ENCODE measurements at regions not wholly inside any gene's neighbourhood (a gene's known extent, or its start where the extent isn't known, plus 50 kb on each side); places are given as distances from the start of the nearest gene placed in this dataset.

GRCh38 chr13:21932578-21932977 lies 261.7 kb downstream of the FGF9 start:
- Mint-ChIP-seq H3K27ac (no peak overlapping the region), H3K4me3 (no peak overlapping the region), H3K27me3 (ENCODE audit: low read depth) (no peaks in the 10 kb centered on the region), H3K36me3 (ENCODE audit: low read depth) (no peaks in the 10 kb centered on the region), H3K4me1 (ENCODE audit: low read depth) (no peaks in the 10 kb centered on the region), H3K9me3 (peaks cover 4% of the 10 kb centered on the region)

DNA sequence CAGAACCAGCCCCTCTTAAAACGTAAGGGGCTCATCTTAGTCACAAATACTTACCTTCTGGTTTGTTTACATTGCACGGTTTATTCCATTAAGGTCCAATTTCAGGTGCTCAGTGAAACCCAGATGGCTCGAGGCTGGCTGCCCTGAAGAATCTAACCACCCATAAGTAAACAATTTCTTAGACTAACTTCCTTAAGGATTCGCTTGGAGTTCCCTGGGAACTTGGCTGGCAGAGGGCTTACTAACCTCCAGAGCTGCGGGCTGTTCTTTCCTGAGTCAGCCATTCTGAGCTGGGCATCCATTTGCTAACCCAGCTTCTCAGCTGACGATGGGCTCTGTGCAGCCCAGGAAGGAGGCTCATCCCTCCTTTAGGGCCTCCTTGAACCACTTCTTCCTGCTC lies 262.1 kb downstream of the FGF9 start:
- Mint-ChIP-seq H3K4me1 (ENCODE audit: low read depth) (no peaks in the 10 kb centered on the region), H3K27me3 (ENCODE audit: low read depth) (no peaks in the 10 kb centered on the region), H3K36me3 (ENCODE audit: low read depth) (no peaks in the 10 kb centered on the region), H3K4me3 (no peak overlapping the region), H3K9me3 (peaks cover 4% of the 10 kb centered on the region), H3K27ac (no peak overlapping the region)

- H3K9me3 Mint-ChIP-seq, result peaks cover 4% of the 10 kb centered on the region
- H3K4me3 Mint-ChIP-seq, result no peak overlapping the region
- H3K36me3 Mint-ChIP-seq (ENCODE audit: low read depth), result no peaks in the 10 kb centered on the region
These were observed 263.4 kb downstream of the FGF9 start for GRCh38 chr13:21934284-21934683.

GRCh38 chr13:21936674-21937073 lies 265.8 kb downstream of the FGF9 start:
- Mint-ChIP-seq H3K4me1 (ENCODE audit: low read depth) (no peaks in the 10 kb centered on the region), H3K27ac (no peak overlapping the region), H3K4me3 (no peak overlapping the region), H3K9me3 (peaks cover 4% of the 10 kb centered on the region), H3K36me3 (ENCODE audit: low read depth) (no peaks in the 10 kb centered on the region), H3K27me3 (ENCODE audit: low read depth) (no peaks in the 10 kb centered on the region)

More at GRCh38 chr13:21934284-21934683, 263.4 kb downstream of the FGF9 start:
- H3K27ac Mint-ChIP-seq, result no peak overlapping the region
- H3K27me3 Mint-ChIP-seq (ENCODE audit: low read depth), result no peaks in the 10 kb centered on the region
- no peaks in the 10 kb centered on the region for H3K4me1 Mint-ChIP-seq (ENCODE audit: low read depth)

DNA sequence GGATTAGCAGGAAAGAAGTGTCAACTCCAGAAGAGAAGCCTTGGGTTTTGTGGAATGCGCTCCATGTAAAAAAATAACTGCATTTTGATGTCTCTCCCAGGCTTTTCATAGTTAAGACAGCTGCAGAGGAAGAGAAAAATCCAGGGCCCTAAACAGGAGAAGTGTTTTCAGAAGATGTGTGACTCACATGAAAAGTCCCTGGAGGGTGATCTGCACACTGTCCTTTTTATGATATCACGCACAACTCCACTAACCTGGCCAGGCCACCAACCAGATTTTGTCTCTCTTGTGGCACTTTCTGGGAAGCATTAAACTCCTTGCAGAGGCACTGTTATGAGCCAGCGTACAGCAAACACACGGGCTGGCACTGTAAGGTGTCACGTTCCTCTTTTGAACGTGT lies 267.3 kb downstream of the FGF9 start:
- Mint-ChIP-seq H3K4me1 (ENCODE audit: low read depth) (no peaks in the 10 kb centered on the region), H3K27ac (no peak overlapping the region), H3K9me3 (peaks cover 4% of the 10 kb centered on the region), H3K27me3 (ENCODE audit: low read depth) (no peaks in the 10 kb centered on the region), H3K4me3 (no peak overlapping the region), H3K36me3 (ENCODE audit: low read depth) (no peaks in the 10 kb centered on the region)

- H3K27me3 Mint-ChIP-seq (ENCODE audit: low read depth), result no peaks in the 10 kb centered on the region
- H3K4me3 Mint-ChIP-seq, result no peak overlapping the region
- H3K36me3 Mint-ChIP-seq (ENCODE audit: low read depth), result no peaks in the 10 kb centered on the region
- no peak overlapping the region for H3K27ac Mint-ChIP-seq
- no peaks in the 10 kb centered on the region for H3K4me1 Mint-ChIP-seq (ENCODE audit: low read depth)
- H3K9me3 Mint-ChIP-seq, result peaks cover 4% of the 10 kb centered on the region
These were observed 267.8 kb downstream of the FGF9 start for GRCh38 chr13:21938636-21939035.

DNA sequence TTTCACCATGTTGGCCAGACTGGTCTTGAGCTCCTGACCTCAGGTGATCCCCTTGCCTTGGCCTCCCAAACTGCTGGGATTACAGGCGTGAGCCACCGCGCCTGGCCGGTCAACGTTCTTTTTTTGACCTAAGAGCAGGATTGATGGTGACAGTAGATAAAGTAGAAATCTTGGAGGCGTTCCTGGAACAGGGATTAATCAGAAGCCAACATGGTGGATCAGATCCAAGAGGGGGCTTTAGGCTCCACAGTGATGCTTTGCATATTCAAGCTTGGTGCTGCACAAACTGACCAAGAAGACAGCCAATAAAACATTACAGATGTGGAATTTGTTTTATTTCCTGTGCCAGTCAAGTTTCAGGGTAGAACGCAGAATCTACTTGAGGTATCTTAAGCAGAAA lies 271.2 kb downstream of the FGF9 start:
- Mint-ChIP-seq H3K36me3 (ENCODE audit: low read depth) (no peaks in the 10 kb centered on the region), H3K27ac (no peak overlapping the region), H3K9me3 (peaks cover 26% of the 10 kb centered on the region), H3K4me3 (no peak overlapping the region), H3K27me3 (ENCODE audit: low read depth) (no peaks in the 10 kb centered on the region), H3K4me1 (ENCODE audit: low read depth) (no peaks in the 10 kb centered on the region)

DNA sequence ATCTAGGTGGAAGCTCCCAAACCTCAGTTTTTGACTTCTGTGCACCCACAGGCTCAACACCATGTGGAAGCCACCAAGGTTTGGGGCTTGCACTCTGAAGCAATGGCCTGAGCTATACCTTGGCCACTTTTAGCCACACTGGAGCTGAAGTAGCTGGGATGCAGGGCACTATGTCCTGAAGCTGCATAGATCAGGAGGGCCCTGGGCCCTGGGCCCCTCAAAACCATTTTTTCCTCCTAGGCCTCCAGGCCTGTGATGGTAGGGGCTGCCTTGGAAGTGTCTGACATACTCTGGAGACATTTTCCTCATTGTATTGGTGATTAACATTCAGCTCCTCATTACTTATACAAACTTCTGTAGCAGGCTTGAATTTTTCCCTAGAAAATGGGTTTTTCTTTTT lies 273.7 kb downstream of the FGF9 start:
- no peak overlapping the region for H3K27ac Mint-ChIP-seq
- H3K27me3 Mint-ChIP-seq (ENCODE audit: low read depth), result no peaks in the 10 kb centered on the region
- H3K4me1 Mint-ChIP-seq (ENCODE audit: low read depth), result no peaks in the 10 kb centered on the region
- peaks cover 26% of the 10 kb centered on the region for H3K9me3 Mint-ChIP-seq
- H3K36me3 Mint-ChIP-seq (ENCODE audit: low read depth), result no peaks in the 10 kb centered on the region
- no peak overlapping the region for H3K4me3 Mint-ChIP-seq

GRCh38 chr13:21945195-21945594 lies 274.3 kb downstream of the FGF9 start:
- Mint-ChIP-seq H3K9me3 (peaks cover 26% of the 10 kb centered on the region), H3K4me3 (no peak overlapping the region), H3K36me3 (ENCODE audit: low read depth) (no peaks in the 10 kb centered on the region), H3K4me1 (ENCODE audit: low read depth) (no peaks in the 10 kb centered on the region), H3K27me3 (ENCODE audit: low read depth) (no peaks in the 10 kb centered on the region), H3K27ac (no peak overlapping the region)

DNA sequence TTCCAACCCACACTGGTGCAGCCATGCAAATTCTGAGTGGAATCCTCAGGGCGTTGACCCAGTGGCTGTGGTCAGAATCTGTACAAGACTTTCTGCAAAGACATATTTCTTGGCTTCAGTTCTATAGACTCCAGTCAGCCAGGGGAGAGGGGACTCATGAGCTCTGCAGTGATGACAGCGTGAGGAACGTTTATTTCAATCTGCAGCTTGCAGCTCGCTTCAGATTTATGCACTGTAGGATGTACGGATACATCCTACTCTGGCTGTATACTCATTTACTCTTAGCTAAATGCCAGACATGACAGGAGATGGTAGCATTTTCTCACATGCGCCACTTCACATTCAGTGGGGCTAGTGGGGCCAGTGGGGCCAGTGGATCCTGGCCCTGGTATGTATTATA lies 276.1 kb downstream of the FGF9 start:
- no peaks in the 10 kb centered on the region for H3K36me3 Mint-ChIP-seq (ENCODE audit: low read depth)
- H3K27ac Mint-ChIP-seq, result no peak overlapping the region
- no peaks in the 10 kb centered on the region for H3K27me3 Mint-ChIP-seq (ENCODE audit: low read depth)
- H3K9me3 Mint-ChIP-seq, result peaks cover 26% of the 10 kb centered on the region
- H3K4me3 Mint-ChIP-seq, result no peak overlapping the region
- no peaks in the 10 kb centered on the region for H3K4me1 Mint-ChIP-seq (ENCODE audit: low read depth)

GRCh38 chr13:21948769-21949474 lies 278.0 kb downstream of the FGF9 start:
- Mint-ChIP-seq H3K4me3 (no peak overlapping the region), H3K36me3 (ENCODE audit: low read depth) (no peaks in the 10 kb centered on the region), H3K9me3 (peaks cover 24% of the 10 kb centered on the region), H3K27me3 (ENCODE audit: low read depth) (no peaks in the 10 kb centered on the region), H3K4me1 (ENCODE audit: low read depth) (no peaks in the 10 kb centered on the region), H3K27ac (no peak overlapping the region)

DNA sequence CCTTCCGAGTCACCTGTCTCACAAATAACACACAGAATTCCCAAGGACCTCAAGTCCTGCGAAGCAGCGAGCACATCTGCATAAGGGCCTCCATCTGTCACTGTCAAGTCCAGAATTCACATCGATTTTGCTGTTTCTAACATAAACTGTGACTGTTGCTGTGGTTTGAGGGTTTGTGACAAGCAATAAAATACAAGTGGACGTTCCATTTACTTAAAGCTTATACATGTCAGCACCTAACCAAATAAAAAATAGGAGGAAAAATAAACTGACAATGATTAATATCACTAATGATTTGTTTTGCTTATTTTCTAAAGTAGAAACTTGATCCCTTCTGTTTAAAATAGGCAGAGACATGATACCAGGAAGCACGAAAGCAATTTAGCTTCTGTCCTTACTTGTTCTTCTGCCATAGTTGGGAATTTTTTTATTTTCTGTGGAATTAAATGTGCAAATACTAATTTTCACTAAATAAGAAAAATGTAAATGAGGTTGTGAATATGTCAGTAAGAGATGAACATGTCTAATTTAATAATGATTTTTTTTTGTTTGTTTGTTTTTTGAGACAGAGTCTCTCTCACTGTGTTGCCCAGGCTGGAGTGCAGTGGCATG lies 279.1 kb downstream of the FGF9 start:
- no peaks in the 10 kb centered on the region for H3K36me3 Mint-ChIP-seq (ENCODE audit: low read depth)

GRCh38 chr13:21956666-21957065 lies 285.8 kb downstream of the FGF9 start:
- H3K27ac Mint-ChIP-seq, result no peak overlapping the region
- no peaks in the 10 kb centered on the region for H3K4me1 Mint-ChIP-seq (ENCODE audit: low read depth)
- no peaks in the 10 kb centered on the region for H3K27me3 Mint-ChIP-seq (ENCODE audit: low read depth)
- H3K4me3 Mint-ChIP-seq, result no peak overlapping the region
- no peaks in the 10 kb centered on the region for H3K36me3 Mint-ChIP-seq (ENCODE audit: low read depth)
- peaks cover 28% of the 10 kb centered on the region for H3K9me3 Mint-ChIP-seq

More for the DNA sequence above, 279.1 kb downstream of the FGF9 start:
- Mint-ChIP-seq H3K27me3 (ENCODE audit: low read depth) (no peaks in the 10 kb centered on the region), H3K9me3 (peaks cover 14% of the 10 kb centered on the region), H3K4me1 (ENCODE audit: low read depth) (no peaks in the 10 kb centered on the region), H3K27ac (no peak overlapping the region), H3K4me3 (no peak overlapping the region)

DNA sequence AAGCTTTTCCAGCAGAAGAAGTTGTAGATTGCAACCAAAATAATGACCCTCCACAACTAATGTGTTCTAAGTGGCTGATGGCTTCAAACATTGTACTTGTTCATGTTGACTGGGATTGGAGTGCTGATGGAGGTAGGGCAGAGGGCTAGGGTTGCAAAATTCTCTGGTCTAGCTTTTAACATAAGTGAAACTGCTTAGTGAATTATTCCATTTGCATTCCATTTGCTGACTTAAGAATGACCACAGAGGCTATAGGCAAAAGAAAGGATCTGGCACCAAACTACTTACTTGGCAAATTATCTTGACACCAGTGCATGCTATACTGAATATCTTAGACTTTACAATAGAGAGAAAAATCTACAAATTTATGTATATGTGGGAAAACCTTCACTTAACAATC lies 287.0 kb downstream of the FGF9 start:
- Mint-ChIP-seq H3K27ac (no peak overlapping the region), H3K9me3 (peaks cover 32% of the 10 kb centered on the region), H3K36me3 (ENCODE audit: low read depth) (no peaks in the 10 kb centered on the region), H3K27me3 (ENCODE audit: low read depth) (no peaks in the 10 kb centered on the region), H3K4me1 (ENCODE audit: low read depth) (no peaks in the 10 kb centered on the region), H3K4me3 (no peak overlapping the region)

GRCh38 chr13:21960108-21960507 lies 289.2 kb downstream of the FGF9 start:
- H3K4me3 Mint-ChIP-seq, result no peak overlapping the region
- no peaks in the 10 kb centered on the region for H3K4me1 Mint-ChIP-seq (ENCODE audit: low read depth)
- H3K36me3 Mint-ChIP-seq (ENCODE audit: low read depth), result no peaks in the 10 kb centered on the region
- H3K27ac Mint-ChIP-seq, result no peak overlapping the region
- peaks cover 32% of the 10 kb centered on the region for H3K9me3 Mint-ChIP-seq
- H3K27me3 Mint-ChIP-seq (ENCODE audit: low read depth), result no peaks in the 10 kb centered on the region
